GM12864 (cell line): ENCODE measurements at regions not wholly inside any gene's neighbourhood (a gene's known extent, or its start where the extent isn't known, plus 50 kb on each side); places are given as distances from the start of the nearest gene placed in this dataset.

ENCODE experiments used
- DNase-seq: peaks from one replicate; pipeline ENCODE4 v3.0.0-alpha.2; 2011; ENCODE audit warnings: low read depth
- H3K4me3 ChIP-seq: 2 replicates; pipeline ENCODE4 v1.5.1; 2011; ENCODE audit warnings: mild to moderate bottlenecking, low read depth, low read length, control low read depth
- TF ChIP-seq, protein P1 (sequence below): IDR thresholded peaks from 2 replicates; pipeline ENCODE4 v1.5.1; 2011; ENCODE audit warnings: low read depth, mild to moderate bottlenecking, moderate library complexity, low read length, control low read depth, inconsistent platforms; ENCODE audit errors: missing control alignments

DNA sequence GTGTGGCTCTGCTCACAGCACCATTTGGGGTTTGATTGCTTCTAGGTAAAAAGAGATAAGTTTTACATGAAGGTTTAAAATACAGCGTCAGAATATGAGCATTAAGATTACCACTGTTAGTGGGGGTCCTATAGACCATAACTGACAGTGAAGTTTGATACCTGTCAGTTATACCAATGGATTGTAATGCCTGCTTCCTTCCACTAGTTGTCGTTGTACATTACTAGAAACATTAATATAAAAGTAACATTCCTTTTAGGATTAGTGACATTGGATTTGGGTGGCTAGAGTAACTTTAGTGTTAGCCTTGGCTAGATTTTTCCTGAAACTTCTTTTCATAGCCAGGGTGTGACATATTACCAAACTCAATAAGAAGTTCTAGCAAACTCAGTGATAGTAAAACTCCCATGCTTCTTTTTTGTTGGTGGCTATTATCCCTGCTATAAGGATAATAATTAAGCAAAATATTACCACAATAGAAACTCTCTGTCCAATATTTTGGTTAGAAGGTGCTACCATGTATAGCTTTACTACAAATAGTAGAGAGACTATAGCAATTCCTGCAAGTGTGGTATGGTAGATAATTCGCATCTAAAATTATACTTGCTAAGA is 57.1 kb downstream of the FAM181B start:
- no peak overlapping the region for H3K4me3 ChIP-seq
- no peak for DNase-seq

DNA sequence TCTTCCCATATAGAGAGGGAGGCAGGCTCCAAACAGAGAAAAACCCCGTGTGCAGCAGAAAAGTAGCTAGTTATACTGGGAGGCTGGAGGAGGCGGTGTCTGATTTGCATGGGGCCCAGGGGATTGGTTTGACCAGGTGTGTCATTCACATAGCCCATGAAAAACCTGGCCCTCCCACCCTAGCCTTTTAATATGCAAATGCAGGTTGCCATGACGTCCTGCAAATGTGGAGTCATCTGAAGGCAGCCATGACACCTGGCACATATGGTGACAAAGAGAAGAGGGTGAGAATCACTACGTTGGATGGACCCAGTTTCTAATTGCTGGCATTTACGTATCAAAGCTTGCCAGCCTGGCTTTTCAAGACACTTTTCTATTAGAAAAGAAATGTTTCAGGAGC is 57.8 kb downstream of the FAM181B start:
- H3K4me3 ChIP-seq = no peak overlapping the region
- no peak for DNase-seq
- TF ChIP-seq, protein P1, sequence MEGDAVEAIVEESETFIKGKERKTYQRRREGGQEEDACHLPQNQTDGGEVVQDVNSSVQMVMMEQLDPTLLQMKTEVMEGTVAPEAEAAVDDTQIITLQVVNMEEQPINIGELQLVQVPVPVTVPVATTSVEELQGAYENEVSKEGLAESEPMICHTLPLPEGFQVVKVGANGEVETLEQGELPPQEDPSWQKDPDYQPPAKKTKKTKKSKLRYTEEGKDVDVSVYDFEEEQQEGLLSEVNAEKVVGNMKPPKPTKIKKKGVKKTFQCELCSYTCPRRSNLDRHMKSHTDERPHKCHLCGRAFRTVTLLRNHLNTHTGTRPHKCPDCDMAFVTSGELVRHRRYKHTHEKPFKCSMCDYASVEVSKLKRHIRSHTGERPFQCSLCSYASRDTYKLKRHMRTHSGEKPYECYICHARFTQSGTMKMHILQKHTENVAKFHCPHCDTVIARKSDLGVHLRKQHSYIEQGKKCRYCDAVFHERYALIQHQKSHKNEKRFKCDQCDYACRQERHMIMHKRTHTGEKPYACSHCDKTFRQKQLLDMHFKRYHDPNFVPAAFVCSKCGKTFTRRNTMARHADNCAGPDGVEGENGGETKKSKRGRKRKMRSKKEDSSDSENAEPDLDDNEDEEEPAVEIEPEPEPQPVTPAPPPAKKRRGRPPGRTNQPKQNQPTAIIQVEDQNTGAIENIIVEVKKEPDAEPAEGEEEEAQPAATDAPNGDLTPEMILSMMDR = no peak

More for the DNA sequence above, 57.1 kb downstream of the FAM181B start:
- TF ChIP-seq, protein P1 = peak; percentile 59

DNA sequence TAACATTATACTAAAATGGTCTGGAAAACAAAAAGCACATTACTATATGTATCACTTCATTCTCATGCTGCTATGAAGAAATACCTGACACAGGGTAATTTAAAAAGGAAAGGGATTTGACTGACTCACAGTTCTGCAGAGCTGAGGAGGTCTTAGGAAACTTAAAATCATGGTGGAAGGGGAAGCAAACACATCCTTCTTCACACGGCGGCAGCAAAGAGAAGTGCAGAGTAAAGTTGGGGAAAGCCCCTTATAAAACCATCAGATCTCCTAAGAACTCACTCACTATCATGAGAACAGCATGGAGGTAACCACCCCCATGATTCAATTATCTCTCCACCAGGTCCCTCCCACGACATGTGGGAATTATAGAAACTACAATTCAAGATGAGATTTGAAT is 60.0 kb downstream of the FAM181B start:
- TF ChIP-seq, protein P1 = no peak
- H3K4me3 ChIP-seq = no peak overlapping the region
- DNase-seq = no peak

DNA sequence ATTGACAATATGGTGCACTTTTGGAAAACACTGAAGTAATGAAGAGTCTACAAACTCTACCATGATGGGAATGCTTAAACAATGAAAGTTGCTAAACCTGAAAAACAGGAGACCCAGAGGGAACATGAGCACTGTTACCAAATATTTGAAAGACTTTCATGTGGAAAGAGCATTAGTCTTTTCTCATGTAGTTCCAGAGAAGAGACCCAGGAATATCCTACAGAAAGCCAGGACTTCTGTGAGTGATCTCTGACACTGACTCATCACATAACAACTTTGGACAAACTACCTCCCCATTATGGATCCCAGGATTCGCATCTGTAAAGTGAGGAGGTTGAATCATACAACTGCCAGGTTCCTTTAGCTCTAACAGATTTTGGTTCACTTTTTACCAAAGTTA is 62.2 kb downstream of the FAM181B start:
- no peak overlapping the region for H3K4me3 ChIP-seq
- DNase-seq = no peak
- TF ChIP-seq, protein P1 = no peak

DNA sequence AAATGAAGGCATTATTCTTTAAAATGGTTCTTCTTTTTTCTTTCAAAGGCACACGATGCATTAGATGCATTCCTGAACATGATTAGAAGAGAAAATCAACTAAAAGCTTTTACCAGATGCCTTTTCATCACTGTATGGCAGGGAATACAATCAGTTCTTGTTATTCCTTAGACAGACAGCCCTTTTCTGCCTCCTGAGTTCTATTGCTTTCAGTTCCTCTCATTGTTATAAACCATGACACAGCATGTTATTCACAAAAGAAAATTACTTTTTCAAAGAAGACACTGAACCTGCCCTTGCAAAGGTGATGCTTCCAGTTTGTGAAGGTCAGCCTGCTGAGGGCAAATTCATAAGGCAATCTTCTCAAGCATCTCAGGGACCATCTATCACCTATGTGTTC is 70.1 kb downstream of the FAM181B start:
- DNase-seq = no peak
- H3K4me3 ChIP-seq = no peak overlapping the region
- TF ChIP-seq, protein P1 = no peak

DNA sequence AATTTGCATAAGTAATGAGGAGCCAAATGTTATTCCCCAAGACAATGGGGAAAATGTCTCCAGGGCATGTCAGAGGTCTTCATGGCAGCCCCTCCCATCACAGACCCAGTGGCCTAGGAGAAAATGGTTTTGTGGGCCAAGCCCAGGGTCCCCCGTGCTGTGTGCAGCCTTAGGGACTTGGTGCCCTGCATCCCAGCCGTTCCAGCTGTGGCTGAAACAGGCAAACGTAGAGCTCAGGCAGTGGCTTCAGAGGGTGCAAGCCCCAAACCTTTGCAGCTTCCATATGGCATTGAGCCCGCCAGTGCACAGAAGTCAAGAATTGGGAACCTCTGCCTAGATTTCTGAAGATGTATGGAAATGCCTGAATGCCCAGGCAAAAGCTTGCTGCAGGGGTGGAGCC is 79.9 kb downstream of the FAM181B start:
- TF ChIP-seq, protein P1 = no peak
- no peak for DNase-seq
- no peak overlapping the region for H3K4me3 ChIP-seq

DNA sequence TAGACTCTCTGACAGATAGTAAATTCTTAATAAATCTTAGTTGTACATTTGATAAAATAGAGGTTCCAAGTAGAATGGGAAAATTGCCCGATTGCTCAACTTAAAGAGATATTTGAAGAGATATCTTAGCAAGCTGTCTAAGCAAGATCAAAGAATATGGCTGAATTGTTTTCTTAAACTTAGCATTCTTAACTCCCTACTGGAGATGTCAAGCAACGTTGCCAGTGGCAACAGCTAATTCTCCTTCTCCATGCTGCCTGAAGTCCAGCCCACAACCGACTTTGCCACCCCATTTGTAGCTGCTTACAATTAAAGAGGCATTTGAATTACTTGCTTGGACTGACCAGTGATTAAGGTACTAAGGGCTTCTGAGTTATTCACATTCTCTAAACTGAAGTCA is 94.4 kb downstream of the FAM181B start:
- TF ChIP-seq, protein P1 = no peak
- no peak overlapping the region for H3K4me3 ChIP-seq
- no peak for DNase-seq
